GM21717 (cell line): ENCODE measurements at regions not wholly inside any gene's neighbourhood (a gene's known extent, or its start where the extent isn't known, plus 50 kb on each side); places are given as distances from the start of the nearest gene placed in this dataset.

Experiments
- ATAC-seq: cut with Tn5 transposase; IDR thresholded peaks from one replicate; pipeline ENCODE4 v1.9.1; 2021; ENCODE audit warnings: mild to moderate bottlenecking, moderate library complexity; ENCODE audit not compliant: unreplicated experiment

DNA sequence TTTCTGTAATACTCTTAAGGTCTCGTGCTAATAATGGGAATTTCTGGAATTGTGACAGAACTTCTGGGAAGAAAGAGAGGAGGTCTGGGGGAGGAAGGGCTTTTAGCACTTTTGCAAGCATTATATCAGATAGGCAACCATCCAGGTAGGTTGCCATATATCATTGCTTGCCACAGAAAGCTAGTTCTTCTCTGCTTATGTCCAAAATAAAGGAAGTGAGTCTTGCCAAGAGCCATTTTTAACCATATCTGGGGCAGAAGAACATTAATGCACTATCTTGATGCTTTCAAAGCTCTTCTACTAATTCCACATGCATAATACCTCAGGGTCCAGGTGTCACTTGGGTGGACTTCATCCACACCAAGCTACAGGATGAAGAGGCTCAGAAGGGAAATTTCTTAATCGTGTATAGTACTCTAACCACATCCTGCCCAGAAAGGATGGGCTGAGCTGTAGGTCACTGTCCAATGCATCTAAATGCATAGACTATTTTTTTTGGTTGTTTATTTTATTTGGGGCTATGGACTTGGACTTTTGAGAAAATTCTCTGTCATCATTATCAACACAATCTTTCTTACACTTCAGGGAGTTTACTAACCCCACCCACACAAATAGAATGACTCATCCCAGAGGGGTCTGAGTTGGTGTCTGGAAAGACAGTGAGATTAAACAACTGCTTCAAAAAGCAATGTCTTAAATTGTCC is 68.9 kb upstream of the ADO start:
- peak; percentile 39 for ATAC-seq

DNA sequence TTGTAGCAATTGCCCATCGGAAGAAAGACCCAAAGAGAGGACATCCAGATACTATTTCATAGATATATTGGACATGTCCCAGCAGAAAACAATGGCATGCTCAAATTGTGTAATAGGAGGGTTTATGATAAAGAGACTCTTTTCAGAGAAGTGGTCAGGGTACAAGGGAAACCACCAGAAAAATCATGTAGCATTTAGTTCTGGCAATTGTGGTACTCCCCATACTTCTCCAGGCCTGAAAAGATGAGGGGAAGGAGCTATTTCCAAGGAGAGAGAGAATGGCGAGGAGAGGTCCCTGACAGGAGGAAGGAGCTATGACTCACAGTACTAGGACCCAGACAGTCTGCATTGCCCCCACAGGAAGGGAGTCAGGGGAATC is 68.4 kb upstream of the ADO start:
- ATAC-seq, result no peak

DNA sequence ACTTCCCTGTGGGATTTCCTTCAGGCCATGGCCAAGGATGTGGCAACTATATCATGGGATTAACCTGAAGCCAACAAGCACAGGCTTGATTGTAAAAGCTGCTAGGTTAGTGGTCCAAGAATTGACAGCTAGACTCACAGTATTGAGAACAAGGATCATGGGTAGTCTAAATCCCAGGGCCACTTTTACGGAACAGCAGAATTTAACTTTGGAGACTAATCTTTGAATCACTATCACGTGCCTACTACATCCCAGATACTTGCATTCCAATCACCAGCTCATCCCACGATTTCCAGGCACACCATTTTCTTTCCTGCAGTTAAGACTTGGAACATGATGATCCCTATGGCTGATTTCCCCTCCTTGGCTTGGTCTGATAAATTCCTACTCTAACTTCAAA is 65.6 kb upstream of the ADO start:
- ATAC-seq, result no peak

DNA sequence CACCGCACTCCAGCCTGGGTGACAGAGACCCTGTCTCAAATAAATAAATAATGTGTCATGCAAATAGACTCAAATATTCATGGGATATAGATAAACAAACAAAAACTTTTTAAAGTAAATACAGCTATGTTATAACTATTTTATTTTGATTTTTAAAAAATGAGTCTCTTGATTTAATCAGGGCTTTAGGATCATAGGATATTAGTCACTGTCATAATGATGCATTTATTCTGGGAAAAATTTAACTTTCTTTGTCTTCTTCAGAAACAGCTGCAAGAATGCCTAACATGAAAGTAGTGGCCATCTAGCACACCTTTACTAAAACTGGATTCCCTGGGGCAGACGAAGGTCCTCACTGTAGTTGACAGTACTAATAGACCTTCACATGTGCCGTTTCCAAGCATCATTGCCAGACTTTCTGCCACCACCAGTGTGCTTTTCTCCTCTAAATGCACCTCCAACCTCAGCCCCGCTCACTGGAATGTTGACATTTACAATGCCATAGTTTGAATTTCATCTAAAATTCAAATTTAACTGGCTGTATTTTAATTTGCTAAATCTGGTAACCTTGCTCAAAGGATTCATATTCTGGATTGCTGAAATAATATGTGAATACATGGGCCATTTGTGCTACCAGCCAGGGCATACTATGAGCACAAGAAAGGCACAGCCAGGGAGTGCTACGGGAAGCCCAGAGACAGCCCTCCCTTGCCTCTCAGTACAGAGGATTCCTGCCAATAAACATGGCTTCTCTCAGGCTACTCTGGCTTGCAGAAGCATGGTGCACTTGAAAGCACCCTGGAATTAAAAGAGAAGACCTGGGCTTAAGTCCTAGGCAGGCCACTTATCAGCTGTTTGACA is 63.4 kb upstream of the ADO start:
- ATAC-seq, result no peak

DNA sequence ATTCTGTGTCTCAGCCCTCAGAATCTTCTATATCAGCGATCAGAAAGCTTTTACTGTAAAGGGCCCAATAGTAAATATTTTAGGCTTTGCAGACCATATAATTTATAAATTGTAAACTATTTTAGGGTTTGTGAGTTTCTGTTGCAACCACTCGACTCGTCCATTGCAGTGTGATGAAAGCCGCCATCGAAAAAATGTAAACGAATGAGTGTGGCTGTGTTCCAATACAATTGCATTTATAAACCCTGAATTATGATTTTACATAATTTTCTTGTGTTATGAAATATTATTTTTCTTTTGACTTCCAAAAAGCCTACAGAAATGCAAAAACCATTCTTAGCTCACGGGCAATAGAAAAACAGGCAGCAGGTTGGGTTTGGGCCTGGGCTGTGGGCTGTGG is 62.5 kb upstream of the ADO start:
- no peak for ATAC-seq

DNA sequence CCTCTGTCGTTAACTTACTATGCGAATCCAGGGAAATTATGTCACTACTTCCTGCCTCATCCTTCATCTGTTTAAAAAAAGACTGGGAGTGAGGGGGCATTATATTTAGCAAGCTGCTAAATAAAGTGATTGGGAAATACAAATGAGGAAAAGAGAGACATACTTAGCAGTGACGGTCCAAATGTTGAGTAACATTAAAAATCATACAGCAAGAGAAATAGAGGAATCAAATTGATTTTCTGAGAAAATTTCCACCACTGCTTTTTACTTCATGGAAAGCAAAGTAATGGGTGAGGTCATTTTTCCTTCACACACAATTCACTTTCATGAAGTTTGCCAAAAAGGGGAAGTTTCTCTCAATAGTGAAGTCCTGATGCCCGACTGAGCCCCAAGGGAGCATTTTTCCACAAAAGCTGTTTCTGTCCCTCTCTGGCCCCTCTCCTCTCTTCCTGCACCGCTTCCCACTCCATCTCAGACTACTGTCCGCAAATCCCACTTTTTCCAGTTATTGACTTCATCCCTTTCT is 61.9 kb upstream of the ADO start:
- ATAC-seq, result no peak

DNA sequence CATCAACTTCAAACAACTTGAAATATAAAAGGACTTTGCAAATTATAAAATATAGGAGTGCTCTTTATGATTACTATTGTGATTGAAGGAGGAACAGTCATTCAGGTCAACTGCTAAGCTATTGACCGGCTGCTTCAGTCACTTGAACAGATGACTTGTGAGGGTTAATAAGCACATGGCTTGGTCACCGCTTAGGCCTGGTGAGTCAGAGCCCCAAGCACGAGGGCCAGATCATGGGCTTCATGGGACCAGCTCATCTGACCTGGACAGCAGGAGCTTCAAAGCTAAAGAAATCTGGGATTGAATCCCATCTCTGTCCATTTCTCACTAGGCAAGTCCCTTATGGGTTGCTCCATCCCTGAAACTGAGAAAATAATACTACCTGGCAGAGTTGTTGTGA is 60.4 kb upstream of the ADO start:
- ATAC-seq, result no peak

DNA sequence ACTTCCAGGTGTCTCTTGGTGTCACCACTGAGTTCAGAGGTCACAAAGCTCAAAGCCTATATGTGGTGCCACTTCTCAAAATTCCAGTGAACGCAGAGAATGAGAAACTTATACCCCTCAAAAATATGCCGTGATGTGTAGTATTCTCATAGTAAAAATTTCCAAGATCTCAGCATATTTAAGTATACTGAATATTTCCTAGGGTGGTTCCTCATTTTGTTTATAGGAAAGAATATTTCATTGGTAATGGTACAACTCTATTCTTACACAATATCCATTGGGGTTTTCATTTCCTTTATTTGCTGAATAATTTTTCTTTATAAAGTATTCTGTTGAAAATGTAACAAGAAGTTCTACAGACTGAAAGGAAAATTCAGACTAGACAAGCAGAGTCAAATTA is 58.9 kb upstream of the ADO start:
- ATAC-seq, result no peak

DNA sequence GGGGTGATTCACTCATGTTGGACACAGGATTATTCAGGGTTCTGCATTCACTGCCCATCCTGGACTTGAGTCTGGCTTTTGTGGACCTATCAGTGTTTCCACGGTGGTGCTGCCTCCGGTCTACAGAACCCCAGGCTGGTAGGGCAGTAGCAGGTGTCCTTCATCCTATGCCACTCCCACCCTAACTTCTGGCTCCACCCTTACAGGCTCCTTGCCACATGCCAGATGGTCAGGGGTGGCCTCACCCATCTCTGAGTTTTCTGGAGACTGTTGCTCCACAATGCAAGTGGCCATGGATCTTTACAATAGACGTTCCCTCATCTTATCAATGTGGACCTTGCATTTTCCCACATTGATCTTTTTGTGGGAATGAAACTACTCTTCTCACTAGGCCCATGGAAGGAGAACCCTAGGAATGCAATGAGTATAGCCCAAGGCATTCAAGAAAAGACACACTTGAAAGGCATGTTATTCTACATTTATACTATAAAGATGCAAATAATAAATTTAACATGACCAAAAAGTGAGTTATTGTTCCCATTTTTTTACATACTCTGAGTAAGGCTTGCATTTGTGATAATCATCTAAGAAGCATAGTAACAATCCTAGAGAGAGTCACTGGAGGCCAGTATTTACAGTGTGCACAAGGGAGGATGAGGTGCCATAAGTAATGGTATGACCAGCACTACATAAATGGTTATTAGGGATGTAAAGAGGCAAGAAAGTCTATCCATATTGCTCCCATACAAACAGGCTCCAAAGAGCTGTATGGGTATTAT is 57.4 kb upstream of the ADO start:
- ATAC-seq, result no peak

DNA sequence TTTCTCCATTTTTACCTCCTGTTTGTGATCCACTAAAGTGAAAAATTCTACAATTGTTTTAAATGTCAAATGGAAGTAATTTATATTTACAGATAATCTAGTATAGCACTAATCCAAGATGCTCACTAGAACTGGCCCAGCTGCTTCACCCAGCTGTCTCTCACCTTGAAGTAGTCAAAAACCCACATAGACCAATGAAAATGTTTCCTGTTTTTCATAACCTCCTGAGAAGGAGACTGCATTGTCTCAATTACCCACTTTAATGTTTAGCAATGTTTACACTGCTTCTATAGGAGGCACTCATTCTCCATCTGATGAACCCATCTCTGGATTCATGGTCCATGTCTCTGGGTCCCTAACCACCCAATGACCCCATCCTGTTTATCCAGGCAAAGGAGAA is 56.1 kb upstream of the ADO start:
- no peak for ATAC-seq

DNA sequence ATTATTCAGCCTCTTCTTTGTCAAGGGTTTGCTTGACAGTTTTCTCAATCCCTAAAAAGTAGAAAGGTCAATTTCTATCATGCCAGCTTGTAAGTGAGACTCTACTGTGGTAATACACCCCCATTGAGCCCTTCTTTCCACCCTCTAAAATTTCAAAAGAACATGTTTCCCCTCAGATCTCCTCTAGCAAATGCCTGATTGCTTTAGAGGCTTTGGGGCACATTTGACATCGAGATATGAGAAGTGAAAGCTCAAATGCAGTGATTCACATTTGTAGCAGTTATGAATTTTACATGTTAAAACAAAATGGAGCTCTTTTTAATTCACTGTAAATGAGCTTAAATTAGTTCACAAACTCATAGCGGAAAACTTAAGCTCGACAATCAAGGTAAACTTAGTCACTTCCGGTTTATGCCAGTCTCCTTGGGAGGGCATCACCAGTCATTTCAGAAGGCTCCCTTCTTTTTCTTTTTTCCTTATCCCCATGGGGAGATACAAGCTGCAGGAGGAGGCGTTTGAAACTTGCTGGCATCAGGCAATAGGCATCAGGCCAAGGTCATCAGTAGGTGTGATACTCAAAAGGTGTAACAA is 55.3 kb upstream of the ADO start:
- ATAC-seq, result no peak
